HG02623 (cell line): ENCODE measurements at regions not wholly inside any gene's neighbourhood (a gene's known extent, or its start where the extent isn't known, plus 50 kb on each side); places are given as distances from the start of the nearest gene placed in this dataset.

Experiments used
- ATAC-seq: cut with Tn5 transposase; IDR thresholded peaks from one replicate; pipeline ENCODE4 v1.9.1; 2021; ENCODE audit warnings: moderate library complexity; ENCODE audit not compliant: unreplicated experiment

GRCh38 chr19:28428663-28429348 lies 784.1 kb downstream of the UQCRFS1 start:
- ATAC-seq: no peak

GRCh38 chr19:28427376-28428083 lies 785.4 kb downstream of the UQCRFS1 start:
- no peak for ATAC-seq

- ATAC-seq: no peak
Observed at GRCh38 chr19:28426730-28427225, 786.2 kb downstream of the UQCRFS1 start.

GRCh38 chr19:28426110-28426729 lies 786.7 kb downstream of the UQCRFS1 start:
- no peak for ATAC-seq

GRCh38 chr19:28425046-28425931 lies 787.7 kb downstream of the UQCRFS1 start:
- ATAC-seq: no peak

- ATAC-seq: no peak
Observed at GRCh38 chr19:28424662-28425045, 788.3 kb downstream of the UQCRFS1 start.

- no peak for ATAC-seq
Observed at GRCh38 chr19:28424077-28424476, 788.9 kb downstream of the UQCRFS1 start.

- no peak for ATAC-seq
Observed at GRCh38 chr19:28422791-28423650, 789.9 kb downstream of the UQCRFS1 start.

- ATAC-seq: no peak
Observed at GRCh38 chr19:28422046-28422445, 790.9 kb downstream of the UQCRFS1 start.

GRCh38 chr19:28420811-28421550 lies 792.0 kb downstream of the UQCRFS1 start:
- ATAC-seq: no peak

GRCh38 chr19:28419312-28419711 lies 793.6 kb downstream of the UQCRFS1 start:
- no peak for ATAC-seq

- ATAC-seq: no peak
Observed at GRCh38 chr19:28417361-28417760, 795.6 kb downstream of the UQCRFS1 start.

- no peak for ATAC-seq
Observed at GRCh38 chr19:28416245-28416644, 796.7 kb downstream of the UQCRFS1 start.

- ATAC-seq: no peak
Observed at GRCh38 chr19:28414748-28415147, 798.2 kb downstream of the UQCRFS1 start.

GRCh38 chr19:28409859-28410258 lies 803.1 kb downstream of the UQCRFS1 start:
- no peak for ATAC-seq

GRCh38 chr19:28406966-28407365 lies 806.0 kb downstream of the UQCRFS1 start:
- no peak for ATAC-seq

- ATAC-seq: no peak
Observed at GRCh38 chr19:28405346-28405742, 807.6 kb downstream of the UQCRFS1 start.

GRCh38 chr19:28404472-28404871 lies 808.5 kb downstream of the UQCRFS1 start:
- ATAC-seq: no peak

GRCh38 chr19:28403690-28404089 lies 809.3 kb downstream of the UQCRFS1 start:
- no peak for ATAC-seq
